ENCODE measurements at regions not wholly inside any gene's neighbourhood (a gene's known extent, or its start where the extent isn't known, plus 50 kb on each side); places are given as distances from the start of the nearest gene placed in this dataset.
"Not testable (repeated sequence)": the region's sequence is repeated elsewhere in the genome, so short reads cannot be mapped to it uniquely, and the experiment has no call there.

GRCh38 chr5:130596647-130597046, 568.4 kb downstream of the HINT1 start:
- TF ChIP-seq CTCF (IDR thresholded peaks at IDR 0.05; ENCODE audit: low read depth, low read length); POLR2A (IDR thresholded peaks at IDR 0.05; ENCODE audit: extremely low read depth, insufficient read length); MYC (IDR thresholded peaks at IDR 0.05; ENCODE audit: low read depth, low read length): not testable (repeated sequence)
